Tibial nerve (tissue), 4 donors: ENCODE measurements at regions not wholly inside any gene's neighbourhood (a gene's known extent, or its start where the extent isn't known, plus 50 kb on each side); places are given as distances from the start of the nearest gene placed in this dataset.

Experiments used
- DNase-seq, 2 donors: peaks; one replicate each; pipeline ENCODE4 v3.0.0-alpha.2; 2019; ENCODE audit warnings: low spot score in 2 of 2
- H3K27ac ChIP-seq, 4 donors: fragments of 200-600 bp; sonication (generic) in 3 of 4; one replicate each; pipeline ENCODE4 v1.5.1; 2017 to 2019; ENCODE audit warnings: mild to moderate bottlenecking in 1 of 4
- H3K27me3 ChIP-seq, 2 donors: fragments of 200-600 bp; sonication (generic) in 1 of 2; one replicate each; pipeline versions ENCODE4 v1.5.1 to v1.6.0; 2017 to 2019
- H3K36me3 ChIP-seq, 3 donors: fragments of 200-600 bp; sonication (generic); one replicate each; pipeline ENCODE4 v1.5.1; 2018 to 2019
- H3K4me1 ChIP-seq, 4 donors: fragments of 200-600 bp; sonication (generic) in 3 of 4; one replicate each; pipeline ENCODE4 v1.5.1; 2017 to 2019
- H3K4me3 ChIP-seq, 4 donors: fragments of 200-600 bp; sonication (generic) in 3 of 4; one replicate each; pipeline ENCODE4 v1.5.1; 2017 to 2019; ENCODE audit warnings: mild to moderate bottlenecking in 1 of 4, moderate library complexity in 1 of 4
- H3K9me3 ChIP-seq, 4 donors: fragments of 200-600 bp; sonication (generic) in 3 of 4; one replicate each; pipeline ENCODE4 v1.5.1; 2017 to 2019
- CTCF ChIP-seq, 5 experiments: fragments of 200-600 bp in 3 of 5; fragments of 450-650 bp in 2 of 5; sonication (generic) in 3 of 5; IDR thresholded peaks; one replicate each; pipeline ENCODE4 v1.5.1; 2016 to 2019; ENCODE audit warnings: antibody characterized with exemption in 5 of 5, mild to moderate bottlenecking in 3 of 5, moderate library complexity in 2 of 5
- EP300 ChIP-seq, 2 donors: sonication (generic); formaldehyde crosslinking; IDR thresholded peaks; one replicate each; pipeline ENCODE4 v1.6.1; 2017; ENCODE audit warnings: antibody characterized with exemption in 2 of 2, mild to moderate bottlenecking in 1 of 2
- POLR2A ChIP-seq, 2 donors: fragments of 450-650 bp; IDR thresholded peaks; one replicate each; pipeline ENCODE4 v1.6.1; 2017; ENCODE audit warnings: antibody characterized with exemption in 2 of 2, mild to moderate bottlenecking in 2 of 2, moderate library complexity in 2 of 2
- WGBS, 2 donors: methylation state at CpG; one replicate each; pipeline ENCODE4 v1.1.5; 2018; 5-methylcytosine and 5-hydroxymethylcytosine counted together

GRCh38 chr5:175790796-175791195 lies 80.6 kb upstream of the CPLX2 start:
- DNase-seq = no peak
- peaks cover 0 to 16% of the 10 kb centered on the region in 2 donors for H3K27me3 ChIP-seq

GRCh38 chr5:175795959-175796358 lies 75.4 kb upstream of the CPLX2 start:
- H3K36me3 ChIP-seq = no peaks in the 10 kb centered on the region
- H3K27ac ChIP-seq = no peak overlapping the region
- no peak overlapping the region for H3K4me3 ChIP-seq
- WGBS, 2 donors = 46 to 61% methylated on average over 3 of the region's 3 CpGs
- DNase-seq = no peak
- H3K9me3 ChIP-seq = peaks cover 0 to 31% (median 0%) of the 10 kb centered on the region in 4 donors
- no peak for TF ChIP-seq CTCF (IDR thresholded peaks at IDR 0.05)
- no peak for TF ChIP-seq EP300 (IDR thresholded peaks at IDR 0.05)
- TF ChIP-seq POLR2A (IDR thresholded peaks at IDR 0.05) = no peak
- H3K4me1 ChIP-seq = peaks cover 0 to 10% (median 3%) of the 10 kb centered on the region in 4 donors
- H3K27me3 ChIP-seq = peaks cover 0 to 54% of the 10 kb centered on the region in 2 donors

More at GRCh38 chr5:175790796-175791195, 80.6 kb upstream of the CPLX2 start:
- Histone ChIP-seq H3K4me3 (no peak overlapping the region), H3K27ac (no peak overlapping the region), H3K4me1 (no peaks in the 10 kb centered on the region), H3K9me3 (peaks cover 0 to 21% (median 0%) of the 10 kb centered on the region in 4 donors), H3K36me3 (no peaks in the 10 kb centered on the region)
- TF ChIP-seq POLR2A (IDR thresholded peaks at IDR 0.05) = no peak
- no peak for TF ChIP-seq CTCF (IDR thresholded peaks at IDR 0.05)
- no peak for TF ChIP-seq EP300 (IDR thresholded peaks at IDR 0.05)
- WGBS, 2 donors = 57% methylated on average over 4 of the region's 4 CpGs

- 2 to 3% methylated on average over 52 to 85 of the region's 108 CpGs for WGBS, 2 donors
- Histone ChIP-seq H3K4me1 (peaks cover 0 to 10% (median 3%) of the 10 kb centered on the region in 4 donors), H3K4me3 (no peak overlapping the region), H3K36me3 (no peaks in the 10 kb centered on the region), H3K27me3 (peaks cover 0 to 54% of the 10 kb centered on the region in 2 donors), H3K27ac (no peak overlapping the region), H3K9me3 (peaks cover 0 to 26% (median 0%) of the 10 kb centered on the region in 4 donors)
- TF ChIP-seq EP300 (IDR thresholded peaks at IDR 0.05) = peak in 1 of 2 donors; percentile 27
- TF ChIP-seq POLR2A (IDR thresholded peaks at IDR 0.05) = no peak
- peak; percentile 30 to 40 for DNase-seq
Observed at GRCh38 chr5:175796536-175797499, 74.6 kb upstream of the CPLX2 start.

- H3K36me3 ChIP-seq = no peaks in the 10 kb centered on the region
- TF ChIP-seq EP300 (IDR thresholded peaks at IDR 0.05) (no peak), CTCF (IDR thresholded peaks at IDR 0.05) (no peak), POLR2A (IDR thresholded peaks at IDR 0.05) (no peak)
- 2 to 6% methylated on average over 27 of the region's 27 CpGs for WGBS, 2 donors
- no peak overlapping the region for H3K4me3 ChIP-seq
- peaks cover 0 to 18% (median 0%) of the 10 kb centered on the region in 4 donors for H3K9me3 ChIP-seq
- H3K27ac ChIP-seq = no peak overlapping the region
- DNase-seq = no peak
- H3K4me1 ChIP-seq = peaks cover 0 to 10% (median 3%) of the 10 kb centered on the region in 4 donors
- peaks cover 0 to 54% of the 10 kb centered on the region in 2 donors for H3K27me3 ChIP-seq
Observed at GRCh38 chr5:175797521-175798038, 73.8 kb upstream of the CPLX2 start.

- Histone ChIP-seq H3K36me3 (no peaks in the 10 kb centered on the region), H3K4me1 (peaks cover 0 to 10% (median 3%) of the 10 kb centered on the region in 4 donors), H3K27me3 (peaks cover 0 to 54% of the 10 kb centered on the region in 2 donors), H3K4me3 (no peak overlapping the region), H3K9me3 (peaks cover 0 to 13% (median 0%) of the 10 kb centered on the region in 4 donors), H3K27ac (no peak overlapping the region)
- TF ChIP-seq CTCF (IDR thresholded peaks at IDR 0.05) (no peak), EP300 (IDR thresholded peaks at IDR 0.05) (no peak), POLR2A (IDR thresholded peaks at IDR 0.05) (no peak)
- DNase-seq = no peak
- 87 to 94% methylated on average over 2 of the region's 2 CpGs for WGBS, 2 donors
Observed at GRCh38 chr5:175798626-175799025, 72.8 kb upstream of the CPLX2 start.
